ENCODE measurements at regions not wholly inside any gene's neighbourhood (a gene's known extent, or its start where the extent isn't known, plus 50 kb on each side); places are given as distances from the start of the nearest gene placed in this dataset.

DNA sequence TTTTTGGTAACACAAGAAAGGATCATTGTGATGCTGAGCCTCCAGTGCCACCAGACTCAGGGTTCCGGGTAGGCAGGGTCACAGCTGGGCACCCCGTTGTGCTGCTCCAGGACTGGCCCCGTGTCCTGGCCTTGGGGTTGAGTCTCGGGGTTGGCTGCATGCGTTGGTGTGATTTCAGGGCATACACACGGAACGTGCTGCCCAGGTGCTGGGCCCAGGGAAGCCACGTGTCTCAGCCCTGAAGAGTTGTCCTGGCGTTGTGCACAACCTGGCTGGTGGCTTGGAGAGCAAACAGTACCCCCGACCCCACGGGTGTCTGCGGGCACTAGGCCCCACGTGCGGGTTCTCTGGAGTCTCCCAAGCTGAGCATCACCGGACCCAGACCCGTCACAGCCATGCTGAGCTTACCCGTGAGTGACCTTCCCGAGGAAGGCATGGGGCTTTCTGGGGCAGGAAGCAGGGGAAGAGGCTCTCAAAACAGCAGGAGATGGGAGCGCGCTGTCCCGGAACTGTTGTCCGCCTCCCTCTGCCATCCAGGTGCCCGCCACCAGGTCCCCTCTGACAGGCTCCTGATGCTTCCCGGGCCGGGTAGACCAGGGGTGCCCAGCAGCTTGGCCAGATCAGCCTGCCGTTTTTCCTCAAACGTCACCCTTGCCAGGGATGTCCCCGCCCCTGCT lies 66.1 kb upstream of the ENPP6 start:
- H2AK5ac ChIP-seq (ENCODE audit: low read depth, low read length): no peak overlapping the region
- no TSS peak for BruUV-seq (replicated peaks)
- intact Hi-C loops (cut with micrococcal nuclease) (no loop called here), in situ Hi-C loops (cut with MboI; ENCODE audit: low sequenced_read_pairs) (no loop called here), dilution Hi-C loops (cut with HindIII; ENCODE audit: low sequenced_read_pairs, unreplicated experiment) (no loop called here)
- H3K14ac ChIP-seq (replicated peaks; ENCODE audit: low read depth, low read length): no peak overlapping the region
- H2BK20ac ChIP-seq (ENCODE audit: low read depth, low read length): no peak overlapping the region
- no peak for DNase-seq
- H3K9me3 ChIP-seq (ENCODE audit: control insufficient read depth, insufficient read depth, low read length): no peaks in the 10 kb centered on the region
- no peaks in the 10 kb centered on the region for H3K27me3 ChIP-seq (ENCODE audit: control insufficient read depth, insufficient read depth, low read length)
- no peak overlapping the region for H3K18ac ChIP-seq (ENCODE audit: low read depth, low read length)
- H3K56ac ChIP-seq (ENCODE audit: extremely low read depth, insufficient read depth, low read length): no peak overlapping the region
- H3K4ac ChIP-seq (ENCODE audit: low read depth, low read length): no peak overlapping the region
- peak overlapping the region; percentile 46 for H2AK9ac ChIP-seq (replicated peaks; ENCODE audit: low read depth, low read length, poor library complexity)
- H3K36me3 ChIP-seq (ENCODE audit: control insufficient read depth, insufficient read depth, low read length): no peaks in the 10 kb centered on the region
- no peaks in the 10 kb centered on the region for H3K79me1 ChIP-seq (ENCODE audit: low read depth in 1 of 2, low read length in 2 of 2)
- no peak overlapping the region for H3K4me2 ChIP-seq (ENCODE audit: low read depth, low read length)
- no peak overlapping the region for H2BK15ac ChIP-seq (ENCODE audit: low read depth, low read length)
- no peak overlapping the region for H4K8ac ChIP-seq (ENCODE audit: low read depth in 2 of 2, low read length in 2 of 2)
- CTCF ChIA-PET: no interaction called here
- H3K23ac ChIP-seq (ENCODE audit: low read depth, low read length): no peak overlapping the region
- peaks cover 4% of the 10 kb centered on the region; the same call in 1 of the 2 replicates for H3K4me1 ChIP-seq (ENCODE audit: control insufficient read depth, insufficient read depth, low read length)
- no peak overlapping the region for H3K9ac ChIP-seq (ENCODE audit: low read depth, low read length)
- TF ChIP-seq MAZ (IDR thresholded peaks at IDR 0.05; ENCODE audit: borderline replicate concordance, low read depth, low read length) (no peak), POLR2A (IDR thresholded peaks at IDR 0.05; ENCODE audit: low read depth, low read length) (no peak)
- H2AFZ ChIP-seq (replicated peaks; ENCODE audit: low read length, poor library complexity): no peak overlapping the region
- H3K9me1 ChIP-seq (ENCODE audit: insufficient read depth, low read length): no peaks in the 10 kb centered on the region
- no peak overlapping the region for H3K4me3 ChIP-seq (ENCODE audit: insufficient read depth, low read depth, low read length)
- no peak overlapping the region for H2BK5ac ChIP-seq (ENCODE audit: low read depth, low read length, poor library complexity, severe bottlenecking)
- 87% methylated on average over 16 of the region's 28 CpGs; no CpG with 5 or more reads in 1 of the 2 experiments for WGBS, 2 experiments (ENCODE audit: extremely low coverage in 2 of 2, insufficient read length in 1 of 2)
- POLR2A ChIA-PET (ENCODE audit: unreplicated experiment): no interaction called here
- H2BK120ac ChIP-seq (ENCODE audit: low read depth, low read length): no peak overlapping the region
- H4K20me1 ChIP-seq (ENCODE audit: insufficient read depth, low read length): no peaks in the 10 kb centered on the region
- H3K27ac ChIP-seq (ENCODE audit: insufficient read depth, low read length): no peak overlapping the region
- ATAC-seq (ENCODE audit: low read depth): no peak
- no peak overlapping the region for H4K5ac ChIP-seq (ENCODE audit: low read depth, low read length)
- H4K91ac ChIP-seq (ENCODE audit: insufficient read depth, low read depth, low read length): no peak overlapping the region

All from IMR-90 (cell line).